ENCODE measurements at regions not wholly inside any gene's neighbourhood (a gene's known extent, or its start where the extent isn't known, plus 50 kb on each side); places are given as distances from the start of the nearest gene placed in this dataset.
"Not testable (repeated sequence)": the region's sequence is repeated elsewhere in the genome, so short reads cannot be mapped to it uniquely, and the experiment has no call there.

GRCh38 chr4:49233749-49234148, 247.7 kb downstream of the CWH43 start:
- not testable (repeated sequence) for TF ChIP-seq POLR2A, CTCF (IDR thresholded peaks at IDR 0.05)

All from heart left ventricle (tissue), 13 donors.